GM21515 (cell line): ENCODE measurements at regions not wholly inside any gene's neighbourhood (a gene's known extent, or its start where the extent isn't known, plus 50 kb on each side); places are given as distances from the start of the nearest gene placed in this dataset.

Experiments used
- ATAC-seq: cut with Tn5 transposase; IDR thresholded peaks from one replicate; pipeline ENCODE4 v1.9.1; 2021; ENCODE audit not compliant: unreplicated experiment

GRCh38 chr4:140809676-140810075 is 53.5 kb upstream of the TBC1D9 start:
- ATAC-seq: no peak

- peak; percentile 11 for ATAC-seq
These were observed 52.1 kb upstream of the TBC1D9 start for GRCh38 chr4:140808256-140808655.

DNA sequence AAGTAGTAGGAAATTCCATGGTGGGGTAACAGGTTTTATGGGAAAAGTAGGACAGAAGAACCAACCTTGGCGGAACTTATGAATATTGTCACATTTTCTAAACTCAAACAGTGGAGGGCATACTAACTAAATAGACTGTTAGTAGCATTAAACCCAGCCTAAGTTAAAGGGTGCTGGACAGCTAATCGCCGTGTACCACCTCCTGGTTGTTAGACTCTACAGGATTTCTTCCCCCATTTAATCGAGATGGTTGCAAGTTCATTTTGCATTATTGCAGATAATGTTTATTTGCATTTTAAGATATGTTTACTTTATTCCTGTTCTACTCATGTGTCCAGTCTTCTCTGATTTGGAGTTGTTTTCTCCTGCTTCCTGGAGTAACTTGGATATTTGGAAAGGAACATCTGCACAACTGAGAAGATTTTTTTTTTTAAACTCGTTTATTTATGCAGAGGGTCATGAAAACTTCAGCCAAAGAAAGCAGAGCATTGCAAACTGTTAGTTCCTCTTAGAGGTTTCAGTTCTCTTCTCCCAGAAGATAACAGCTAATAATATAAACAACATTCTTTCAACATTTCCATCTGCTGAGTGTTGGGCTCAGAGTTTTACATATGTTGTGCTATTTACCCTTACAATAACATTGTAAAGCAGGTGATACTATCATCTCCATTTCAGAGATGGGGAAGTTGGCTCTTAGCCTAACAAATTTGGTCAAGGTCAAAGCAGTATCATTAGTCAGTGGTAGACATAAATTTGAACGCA is 51.5 kb upstream of the TBC1D9 start:
- peak; percentile 87 for ATAC-seq

GRCh38 chr4:140806163-140806562 is 50.0 kb upstream of the TBC1D9 start:
- ATAC-seq: peak; percentile 65
